ENCODE measurements at regions not wholly inside any gene's neighbourhood (a gene's known extent, or its start where the extent isn't known, plus 50 kb on each side); places are given as distances from the start of the nearest gene placed in this dataset.

DNA sequence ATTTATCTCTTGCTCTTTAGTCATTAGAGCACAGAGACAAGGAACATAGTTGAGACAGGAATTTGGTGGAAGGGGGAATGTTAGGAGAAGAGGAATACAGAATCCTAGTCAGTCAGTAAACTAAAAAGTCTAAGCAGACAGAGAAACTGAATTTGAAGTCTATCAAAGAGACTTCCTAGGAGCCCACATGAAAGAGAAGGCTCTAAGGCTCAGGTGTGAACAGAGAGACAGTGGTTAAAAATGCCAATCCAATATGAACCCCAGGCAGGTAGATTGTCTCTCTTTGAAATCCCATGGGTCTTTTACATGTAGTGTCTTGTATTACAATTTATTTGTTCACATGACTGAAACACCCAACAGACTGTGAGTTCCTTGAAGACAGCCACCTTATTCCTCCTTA, 77.8 kb upstream of the NFKB1 start:
- H3K9me3 ChIP-seq (ENCODE audit: control insufficient read depth, insufficient read depth, low read length), result no peaks in the 10 kb centered on the region
- H3K4me3 ChIP-seq (ENCODE audit: low read length), result no peak overlapping the region
- intact Hi-C loops (cut with micrococcal nuclease), result no loop called here
- H3K36me3 ChIP-seq (ENCODE audit: control insufficient read depth, insufficient read depth, low read length), result no peaks in the 10 kb centered on the region
- H3K4me1 ChIP-seq (ENCODE audit: control insufficient read depth, insufficient read depth, low read length), result no peaks in the 10 kb centered on the region
- ATAC-seq, result no peak
- no peak for DNase-seq
- no peak for TF ChIP-seq CTCF (IDR thresholded peaks at IDR 0.05)
- Mint-ChIP-seq H3K4me1 (no peaks in the 10 kb centered on the region), H3K27ac (no peak overlapping the region), H3K36me3 (no peaks in the 10 kb centered on the region), H3K9me3 (no peaks in the 10 kb centered on the region), H3K27me3 (ENCODE audit: low read depth in 2 of 2) (no peaks in the 10 kb centered on the region), H3K4me3 (no peak overlapping the region)
- H3K27me3 ChIP-seq (ENCODE audit: control insufficient read depth, insufficient read depth, low read length), result no peaks in the 10 kb centered on the region
- H3K27ac ChIP-seq (ENCODE audit: low read length), result no peak overlapping the region

- 95% methylated on average over 3 of the region's 3 CpGs for WGBS (ENCODE audit: insufficient coverage)
- no peak for TF ChIP-seq CTCF (IDR thresholded peaks at IDR 0.05)
Measured at GRCh38 chr4:102427371-102427998, 73.7 kb upstream of the NFKB1 start.

DNA sequence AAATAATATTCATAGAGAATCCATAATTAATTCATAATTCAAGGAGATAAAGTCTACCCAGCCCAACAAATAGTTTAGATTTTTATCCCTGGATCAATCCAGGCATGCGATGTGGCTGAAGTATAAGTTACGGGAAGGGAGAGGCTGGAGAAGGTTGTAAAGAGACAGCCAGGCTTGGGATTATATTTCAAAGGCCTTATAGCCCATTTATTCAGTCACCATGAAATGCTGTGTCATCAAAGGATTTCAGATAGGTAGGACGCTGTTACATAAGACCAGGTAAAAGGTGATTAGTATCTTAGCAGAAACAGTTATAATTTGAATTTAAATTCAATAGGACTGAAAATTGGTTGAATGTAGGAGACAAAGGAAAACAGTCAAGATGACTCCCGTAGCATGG, 73.0 kb upstream of the NFKB1 start:
- Mint-ChIP-seq H3K4me3 (no peak overlapping the region), H3K27ac (no peak overlapping the region), H3K36me3 (no peaks in the 10 kb centered on the region), H3K4me1 (peaks cover 0 to 6% of the 10 kb centered on the region in 2 donors), H3K27me3 (ENCODE audit: low read depth in 2 of 2) (no peaks in the 10 kb centered on the region), H3K9me3 (no peaks in the 10 kb centered on the region)
- ATAC-seq, result no peak
- Histone ChIP-seq H3K27me3 (ENCODE audit: control insufficient read depth, insufficient read depth, low read length) (no peaks in the 10 kb centered on the region), H3K27ac (ENCODE audit: low read length) (no peak overlapping the region), H3K4me3 (ENCODE audit: low read length) (no peak overlapping the region), H3K4me1 (ENCODE audit: control insufficient read depth, insufficient read depth, low read length) (no peaks in the 10 kb centered on the region), H3K36me3 (ENCODE audit: control insufficient read depth, insufficient read depth, low read length) (no peaks in the 10 kb centered on the region), H3K9me3 (ENCODE audit: control insufficient read depth, insufficient read depth, low read length) (no peaks in the 10 kb centered on the region)
- no peak for TF ChIP-seq CTCF (IDR thresholded peaks at IDR 0.05)
- WGBS (ENCODE audit: insufficient coverage), result 100% methylated on average over 4 of the region's 4 CpGs
- intact Hi-C loops (cut with micrococcal nuclease), result no loop called here
- no peak for DNase-seq

More at GRCh38 chr4:102427371-102427998, 73.7 kb upstream of the NFKB1 start:
- H3K27me3 ChIP-seq (ENCODE audit: control insufficient read depth, insufficient read depth, low read length), result no peaks in the 10 kb centered on the region
- no peaks in the 10 kb centered on the region for H3K4me1 ChIP-seq (ENCODE audit: control insufficient read depth, insufficient read depth, low read length)
- no peaks in the 10 kb centered on the region for H3K36me3 ChIP-seq (ENCODE audit: control insufficient read depth, insufficient read depth, low read length)
- H3K4me3 Mint-ChIP-seq, result no peak overlapping the region
- intact Hi-C loops (cut with micrococcal nuclease), result no loop called here
- no peaks in the 10 kb centered on the region for H3K27me3 Mint-ChIP-seq (ENCODE audit: low read depth in 2 of 2)
- H3K27ac Mint-ChIP-seq, result no peak overlapping the region
- no peak for ATAC-seq
- no peaks in the 10 kb centered on the region for H3K9me3 Mint-ChIP-seq
- no peak for DNase-seq
- no peak overlapping the region for H3K27ac ChIP-seq (ENCODE audit: low read length)
- peaks cover 0 to 6% of the 10 kb centered on the region in 2 donors for H3K4me1 Mint-ChIP-seq
- H3K4me3 ChIP-seq (ENCODE audit: low read length), result no peak overlapping the region
- H3K36me3 Mint-ChIP-seq, result no peaks in the 10 kb centered on the region
- H3K9me3 ChIP-seq (ENCODE audit: control insufficient read depth, insufficient read depth, low read length), result no peaks in the 10 kb centered on the region

- Mint-ChIP-seq H3K4me3 (peak overlapping the region; percentile 51), H3K36me3 (no peaks in the 10 kb centered on the region), H3K27me3 (ENCODE audit: low read depth in 2 of 2) (no peaks in the 10 kb centered on the region), H3K4me1 (peaks cover 0 to 6% of the 10 kb centered on the region in 2 donors), H3K9me3 (no peaks in the 10 kb centered on the region), H3K27ac (peak overlapping the region in 1 of 2 donors; percentile 1)
- intact Hi-C loops (cut with micrococcal nuclease), result no loop called here
- H3K27me3 ChIP-seq (ENCODE audit: control insufficient read depth, insufficient read depth, low read length), result no peaks in the 10 kb centered on the region
- no peak for TF ChIP-seq CTCF (IDR thresholded peaks at IDR 0.05)
- H3K4me1 ChIP-seq (ENCODE audit: control insufficient read depth, insufficient read depth, low read length), result no peaks in the 10 kb centered on the region
- no peak overlapping the region for H3K4me3 ChIP-seq (ENCODE audit: low read length)
- H3K36me3 ChIP-seq (ENCODE audit: control insufficient read depth, insufficient read depth, low read length), result no peaks in the 10 kb centered on the region
- no peak for ATAC-seq
- DNase-seq, result no peak
- no peaks in the 10 kb centered on the region for H3K9me3 ChIP-seq (ENCODE audit: control insufficient read depth, insufficient read depth, low read length)
- no peak overlapping the region for H3K27ac ChIP-seq (ENCODE audit: low read length)
- WGBS (ENCODE audit: insufficient coverage), result 98% methylated on average over 5 of the region's 7 CpGs
Measured at GRCh38 chr4:102429553-102429952, 71.6 kb upstream of the NFKB1 start.
